ENCODE measurements at regions not wholly inside any gene's neighbourhood (a gene's known extent, or its start where the extent isn't known, plus 50 kb on each side); places are given as distances from the start of the nearest gene placed in this dataset.

DNA sequence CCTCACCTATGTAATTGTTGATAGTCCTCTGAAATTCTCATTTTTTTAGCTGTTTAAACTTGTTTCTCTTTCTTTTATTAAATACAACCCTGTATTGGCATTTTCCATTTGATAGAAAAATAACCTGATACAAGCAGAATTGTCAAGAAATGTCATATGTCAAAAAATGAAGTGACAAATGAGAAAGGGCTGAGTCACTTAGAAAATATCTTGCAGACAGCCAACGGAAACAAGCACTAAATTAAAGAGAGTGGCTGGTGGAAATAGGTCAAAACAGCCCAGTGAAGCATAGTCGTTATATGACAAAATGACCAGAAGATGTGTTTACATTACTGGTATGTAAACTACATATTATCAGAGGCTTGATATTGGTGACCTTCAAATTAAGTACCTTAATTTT lies 484.4 kb downstream of the PLA2G4A start:
- no peak for DNase-seq

GRCh38 chr1:187326557-187326956 lies 497.8 kb downstream of the PLA2G4A start:
- no peak for DNase-seq

DNA sequence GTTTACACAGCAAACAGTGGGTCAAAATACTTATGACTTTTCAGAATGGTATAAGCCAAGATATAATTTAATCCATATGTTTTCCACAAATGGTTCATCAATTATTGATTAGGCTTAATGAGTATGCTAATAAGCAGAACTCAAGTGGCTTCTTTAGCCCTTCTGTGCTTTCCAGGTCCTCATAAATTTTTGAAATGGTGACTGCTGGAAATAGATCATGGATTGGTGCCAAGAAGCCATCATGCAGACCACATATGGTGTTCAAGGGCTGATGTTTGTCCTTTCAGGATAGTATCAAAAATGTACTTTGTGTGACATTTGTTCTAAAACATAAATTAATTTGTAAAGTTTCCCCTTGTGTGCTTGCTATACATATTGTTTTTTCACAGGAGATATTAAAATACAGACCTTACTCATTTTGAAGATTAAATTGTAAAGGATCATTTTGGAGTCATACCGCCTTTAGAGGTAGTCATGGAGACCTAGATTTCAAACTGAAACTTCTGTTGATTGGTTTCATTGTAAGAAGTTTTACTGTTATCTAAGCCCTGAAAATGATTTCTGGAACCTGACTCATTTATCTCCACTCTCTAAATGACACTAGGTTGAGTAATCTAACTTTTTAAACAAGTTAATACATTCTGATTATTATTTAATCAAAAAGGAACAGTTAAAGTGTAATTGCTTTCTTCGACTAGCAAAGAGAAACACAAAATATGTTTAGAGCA lies 507.9 kb downstream of the PLA2G4A start:
- DNase-seq: no peak

GRCh38 chr1:187338762-187339412 lies 510.1 kb downstream of the PLA2G4A start:
- DNase-seq: peak; percentile 69

- DNase-seq: no peak
Measured at GRCh38 chr1:187342495-187342894, 513.7 kb downstream of the PLA2G4A start.

DNA sequence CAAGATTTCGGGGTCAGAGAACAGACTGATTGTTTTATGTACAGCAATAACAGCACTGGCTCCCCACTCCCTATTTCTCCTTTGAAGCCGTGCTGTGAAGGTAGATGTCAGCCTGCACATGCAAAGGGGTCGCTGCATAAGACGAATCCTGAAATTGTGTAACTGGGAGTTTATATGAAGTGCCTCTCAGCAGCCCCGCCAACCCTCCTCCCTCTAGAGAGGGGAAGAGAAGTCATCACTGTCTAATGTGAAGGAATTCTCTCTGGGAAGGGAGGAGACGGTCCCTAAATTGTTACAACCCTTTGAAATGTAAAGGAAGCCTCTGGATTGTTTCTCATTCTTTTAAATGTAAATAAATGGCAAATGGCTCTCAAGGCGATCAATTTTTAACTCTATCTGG lies 545.3 kb downstream of the PLA2G4A start:
- no peak for DNase-seq

GRCh38 chr1:187374742-187375141 lies 546.0 kb downstream of the PLA2G4A start:
- no peak for DNase-seq

DNA sequence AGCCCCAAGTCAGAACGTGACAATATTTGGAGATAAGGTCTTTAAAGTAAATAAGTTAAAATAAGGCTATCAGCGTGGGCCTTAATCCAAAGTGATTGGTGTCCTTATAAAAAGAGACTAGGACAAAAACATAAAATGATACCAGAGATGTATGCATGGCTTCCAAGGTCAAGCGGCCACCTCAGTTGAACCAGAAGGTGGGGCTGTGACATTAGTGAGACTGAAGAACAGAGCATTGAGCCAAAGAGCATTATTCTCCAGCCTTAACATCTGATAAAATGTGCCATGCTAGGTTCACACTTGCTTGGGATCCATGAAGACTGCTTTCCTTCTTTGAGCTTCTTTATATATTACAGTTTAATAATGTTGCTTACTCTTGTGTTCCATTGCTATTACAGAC lies 554.6 kb downstream of the PLA2G4A start:
- DNase-seq: no peak

GRCh38 chr1:187384504-187384903 lies 555.8 kb downstream of the PLA2G4A start:
- no peak for DNase-seq

- DNase-seq: no peak
Measured at GRCh38 chr1:187390215-187390818, 561.6 kb downstream of the PLA2G4A start.

GRCh38 chr1:187396226-187396625 lies 567.5 kb downstream of the PLA2G4A start:
- no peak for DNase-seq

DNA sequence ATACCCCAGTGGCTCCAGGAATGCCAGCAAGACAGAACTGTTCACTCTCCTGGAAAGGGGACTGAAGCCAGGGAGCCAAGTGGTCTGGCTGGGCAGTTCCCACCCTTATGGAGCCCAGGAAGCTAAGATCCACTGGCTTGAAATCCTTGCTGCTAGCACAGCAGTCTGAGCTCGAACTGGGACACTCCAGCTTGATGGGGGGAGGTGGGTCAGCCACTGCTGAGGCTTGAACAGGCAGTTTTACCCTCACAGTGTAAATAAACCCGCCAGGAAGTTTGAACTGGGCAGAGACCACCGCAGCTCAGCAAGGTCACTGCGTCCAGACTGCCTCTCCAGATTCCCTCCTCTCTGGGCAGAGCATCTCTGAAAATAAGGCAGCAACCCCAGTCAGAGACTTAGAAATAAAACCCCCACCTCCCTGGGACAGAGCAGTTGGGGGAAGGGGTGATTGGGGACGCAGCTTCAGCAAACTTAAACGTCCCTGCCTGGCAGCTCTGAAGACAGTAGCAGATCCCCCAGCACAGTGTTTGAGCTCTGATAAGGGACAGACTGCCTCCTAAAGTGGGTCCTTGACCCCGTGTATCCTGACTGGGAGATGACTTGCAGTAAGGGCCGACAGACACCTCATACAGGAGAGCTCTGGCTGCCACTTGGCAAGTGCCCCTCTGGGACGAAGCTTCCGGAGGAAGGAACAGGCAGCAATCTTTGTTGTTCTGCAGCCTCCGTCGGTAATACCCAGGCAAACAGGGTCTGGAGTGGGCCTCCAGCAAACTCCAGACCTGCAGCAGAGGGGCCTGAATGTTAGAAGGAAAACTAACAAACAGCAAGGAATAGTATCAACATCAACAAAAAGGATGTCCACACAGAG lies 568.4 kb downstream of the PLA2G4A start:
- DNase-seq: no peak

DNA sequence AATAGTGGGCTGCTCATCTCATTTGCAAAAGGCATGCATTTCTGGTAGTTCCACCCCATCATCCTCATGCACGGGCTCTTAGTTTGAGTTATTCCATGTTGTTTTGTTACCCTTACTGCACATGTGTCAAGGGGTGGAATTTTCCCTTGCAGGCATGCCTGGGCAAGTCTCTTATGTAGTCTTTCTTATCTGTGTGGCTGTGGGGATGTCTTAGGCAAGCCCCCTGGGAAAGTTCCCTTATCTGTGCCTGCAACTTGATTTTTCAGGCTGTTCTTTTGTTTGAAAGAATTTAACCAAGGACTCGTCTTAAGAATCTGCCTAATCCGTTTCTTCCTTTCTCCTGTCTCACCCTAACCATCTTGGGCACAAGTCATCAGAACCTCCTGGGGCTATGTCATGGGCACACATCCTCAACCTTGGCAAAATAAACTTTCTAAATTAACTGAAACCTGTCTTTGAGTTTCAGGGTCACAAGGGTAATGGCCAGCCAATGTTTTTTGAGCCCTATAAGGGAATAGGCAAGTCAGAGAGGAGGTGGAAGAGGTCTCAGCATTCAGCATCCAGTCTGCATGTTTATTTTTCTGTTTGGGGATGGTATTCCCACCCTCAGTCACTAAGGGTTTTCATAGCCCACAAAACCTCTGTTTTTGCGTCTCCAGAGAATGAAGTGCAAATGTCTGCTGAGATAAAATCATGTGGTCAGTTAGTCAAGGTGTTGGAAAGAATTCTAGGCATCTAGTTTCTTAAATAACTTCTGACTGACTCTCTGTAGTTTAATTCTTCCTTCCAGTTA lies 579.7 kb downstream of the PLA2G4A start:
- DNase-seq: peak; percentile 86

DNA sequence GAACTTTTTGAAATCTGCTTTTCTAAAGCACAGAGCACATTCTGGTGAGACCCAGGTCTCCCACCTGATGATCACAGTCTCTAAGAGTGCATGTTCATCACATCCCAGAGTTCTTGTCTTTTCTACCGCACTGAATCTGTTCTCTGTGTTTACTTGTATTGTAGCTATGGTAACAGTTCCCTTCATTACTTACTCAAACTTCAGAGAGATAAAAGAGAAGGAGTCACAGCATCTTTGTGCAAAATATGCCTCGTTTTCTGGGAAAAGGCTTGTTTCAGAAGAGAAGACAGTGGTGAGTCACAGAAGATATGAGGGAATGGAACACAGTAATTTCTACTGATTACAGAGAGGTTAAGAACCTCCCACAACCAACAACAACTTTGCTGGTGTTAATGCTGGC lies 580.6 kb downstream of the PLA2G4A start:
- no peak for DNase-seq

DNA sequence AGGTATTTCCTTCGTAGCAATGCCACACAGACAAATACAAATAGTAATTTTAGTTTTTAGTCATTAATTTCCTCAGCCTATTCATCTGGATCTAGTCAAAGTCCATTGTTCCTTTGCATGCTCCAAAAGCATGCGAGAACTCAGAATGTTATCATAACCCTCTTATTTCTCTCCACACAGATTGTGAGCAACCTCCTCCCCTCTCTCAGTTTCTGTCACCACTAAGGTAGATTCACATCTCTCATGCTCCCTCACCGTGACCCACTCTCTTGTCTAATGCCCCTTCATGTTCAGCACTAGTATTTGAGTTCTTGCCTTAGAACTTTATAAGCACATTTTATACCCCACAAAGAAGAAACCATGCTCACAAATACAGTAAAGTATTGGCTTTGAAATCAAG lies 582.4 kb downstream of the PLA2G4A start:
- no peak for DNase-seq

- DNase-seq: no peak
Measured at GRCh38 chr1:187413405-187414169, 584.8 kb downstream of the PLA2G4A start.

DNA sequence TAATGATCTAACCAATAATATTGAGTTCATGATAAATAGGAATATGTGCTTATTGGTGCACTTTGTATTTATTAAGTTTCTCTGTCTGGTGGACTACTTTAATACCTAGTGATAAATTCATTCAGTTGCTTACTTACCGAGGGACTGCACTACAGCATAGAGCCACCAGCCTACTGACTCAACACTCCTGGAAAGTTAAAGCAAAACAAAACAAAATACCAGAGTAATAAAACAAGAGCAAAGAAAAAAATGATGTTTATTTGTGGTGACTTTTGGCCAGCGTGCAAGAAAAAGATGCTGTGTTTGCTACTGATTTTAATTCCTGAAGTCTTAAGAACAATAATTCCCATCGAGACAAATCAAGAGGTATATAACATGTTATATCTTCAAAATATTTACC lies 586.3 kb downstream of the PLA2G4A start:
- DNase-seq: no peak

DNA sequence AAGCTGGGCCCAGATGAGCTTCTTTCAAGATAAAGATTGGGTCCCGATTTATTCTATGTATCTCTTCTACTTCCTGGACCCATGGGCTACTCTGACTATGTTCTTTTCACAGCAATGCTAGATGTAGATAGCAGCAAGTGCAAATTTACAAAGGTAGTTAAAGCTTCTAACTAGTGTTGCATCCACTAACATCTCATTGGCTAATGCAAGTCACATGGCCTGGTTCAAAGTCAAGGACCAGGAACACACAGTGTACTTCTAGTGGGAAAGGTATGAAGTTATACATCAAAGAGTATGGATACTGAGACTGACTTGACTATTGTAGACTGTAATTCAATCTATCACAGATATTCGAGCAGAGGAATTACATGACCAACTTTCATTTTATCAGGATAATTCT lies 588.8 kb downstream of the PLA2G4A start:
- no peak for DNase-seq

- no peak for DNase-seq
Measured at GRCh38 chr1:187433598-187433997, 604.8 kb downstream of the PLA2G4A start.

DNA sequence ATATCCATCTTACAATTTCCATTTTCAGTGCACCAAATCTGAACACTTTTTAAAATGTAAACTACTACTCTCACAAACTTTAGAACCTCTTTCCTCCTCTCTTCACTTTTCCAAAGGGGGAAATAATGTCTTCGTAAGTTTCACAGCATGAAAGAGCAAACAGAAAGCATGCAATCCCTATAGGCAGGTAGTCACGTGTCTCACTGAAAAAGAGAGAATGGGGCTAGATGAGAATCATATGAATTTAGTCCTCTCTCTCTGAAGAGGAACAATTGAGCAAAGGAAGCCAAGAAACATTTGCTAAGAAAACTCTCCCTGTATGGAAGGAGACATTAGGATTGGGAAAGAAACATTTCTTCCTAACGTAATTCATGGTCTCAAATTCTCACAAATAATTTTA lies 613.9 kb downstream of the PLA2G4A start:
- no peak for DNase-seq

GRCh38 chr1:187443939-187444338 lies 615.2 kb downstream of the PLA2G4A start:
- DNase-seq: no peak

DNA sequence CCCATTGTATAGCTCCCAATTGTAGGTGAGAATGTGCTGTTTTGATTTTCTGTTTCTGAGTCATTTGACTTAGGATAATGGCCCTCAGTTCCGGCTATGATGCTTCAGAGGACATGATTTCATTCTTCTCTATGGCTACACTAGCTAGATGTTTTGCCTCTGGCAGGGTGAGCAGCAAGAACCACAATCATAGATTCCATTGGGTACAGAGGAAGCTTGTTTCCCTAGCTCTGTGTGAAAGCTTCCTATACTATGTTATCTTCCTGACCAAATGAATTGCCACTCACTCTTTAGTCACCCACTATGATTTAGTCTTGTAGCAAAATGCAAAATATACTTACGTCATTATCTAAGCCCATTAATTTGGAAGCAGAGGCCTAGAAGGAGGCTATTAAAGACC lies 616.3 kb downstream of the PLA2G4A start:
- no peak for DNase-seq

Data from islet precursor cell (in vitro differentiated cells).